ENCODE measurements at regions not wholly inside any gene's neighbourhood (a gene's known extent, or its start where the extent isn't known, plus 50 kb on each side); places are given as distances from the start of the nearest gene placed in this dataset.
A peak's percentile ranks its signal among the peaks of the same experiment; 100 is the strongest.

DNA sequence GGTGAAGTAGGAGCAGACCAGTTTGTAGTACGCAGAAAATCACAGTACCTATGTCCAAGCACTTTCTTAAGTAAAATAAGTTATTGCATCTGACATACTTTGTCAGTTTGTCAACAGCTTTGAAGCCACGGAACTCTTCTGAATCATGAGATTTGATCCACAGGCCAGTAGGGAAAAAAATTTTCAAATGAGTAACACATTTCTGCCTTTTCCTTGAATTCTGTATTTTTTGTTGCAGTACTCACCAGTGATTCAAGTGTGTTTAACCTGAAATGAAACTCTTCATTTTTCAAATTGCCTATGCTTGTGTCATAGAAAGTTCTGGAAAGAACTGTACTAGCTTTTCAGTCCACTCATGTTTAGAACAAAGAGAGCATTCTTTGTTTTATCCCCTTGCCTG lies 337.7 kb downstream of the GATA3 start:
- ATAC-seq (ENCODE audit: low read depth) (peak; percentile 46), DNase-seq (peak; percentile 44)
- H3K4me1 ChIP-seq (ENCODE audit: control insufficient read depth, insufficient read depth, low read length), result no peaks in the 10 kb centered on the region
- dilution Hi-C loops (cut with HindIII; ENCODE audit: low sequenced_read_pairs, unreplicated experiment) (no loop called here), in situ Hi-C loops (cut with MboI; ENCODE audit: low sequenced_read_pairs) (no loop called here), intact Hi-C loops (cut with micrococcal nuclease) (no loop called here)
- no peak overlapping the region for H4K91ac ChIP-seq (ENCODE audit: insufficient read depth, low read depth, low read length)
- no peak overlapping the region for H3K4me2 ChIP-seq (ENCODE audit: low read depth, low read length)
- H3K56ac ChIP-seq (ENCODE audit: extremely low read depth, insufficient read depth, low read length), result no peak overlapping the region
- H4K8ac ChIP-seq (ENCODE audit: low read depth in 2 of 2, low read length in 2 of 2), result no peak overlapping the region
- WGBS, 2 experiments (ENCODE audit: extremely low coverage in 2 of 2, insufficient read length in 1 of 2), result no CpG with 5 or more reads among the region's 2 CpGs
- H3K36me3 ChIP-seq (ENCODE audit: control insufficient read depth, insufficient read depth, low read length), result no peaks in the 10 kb centered on the region
- ChIA-PET POLR2A (ENCODE audit: unreplicated experiment) (no interaction called here), CTCF (interaction anchor here (0.6 kb wide), 1 partner anchor 23 kb away, joined by 3 read pairs; no protein-coding TSS in a partner anchor)
- H3K27me3 ChIP-seq (ENCODE audit: control insufficient read depth, insufficient read depth, low read length), result no peaks in the 10 kb centered on the region
- no peak overlapping the region for H3K23ac ChIP-seq (ENCODE audit: low read depth, low read length)
- H3K4me3 ChIP-seq (ENCODE audit: insufficient read depth, low read depth, low read length), result no peak overlapping the region
- no peak overlapping the region for H4K5ac ChIP-seq (ENCODE audit: low read depth, low read length)
- no peak overlapping the region for H2BK120ac ChIP-seq (ENCODE audit: low read depth, low read length)
- no peaks in the 10 kb centered on the region for H3K79me1 ChIP-seq (ENCODE audit: low read depth in 1 of 2, low read length in 2 of 2)
- no peak overlapping the region for H2BK20ac ChIP-seq (ENCODE audit: low read depth, low read length)
- H4K20me1 ChIP-seq (ENCODE audit: insufficient read depth, low read length), result no peaks in the 10 kb centered on the region
- H3K18ac ChIP-seq (ENCODE audit: low read depth, low read length), result no peak overlapping the region
- no peak overlapping the region for H3K4ac ChIP-seq (ENCODE audit: low read depth, low read length)
- TF ChIP-seq, protein P1, sequence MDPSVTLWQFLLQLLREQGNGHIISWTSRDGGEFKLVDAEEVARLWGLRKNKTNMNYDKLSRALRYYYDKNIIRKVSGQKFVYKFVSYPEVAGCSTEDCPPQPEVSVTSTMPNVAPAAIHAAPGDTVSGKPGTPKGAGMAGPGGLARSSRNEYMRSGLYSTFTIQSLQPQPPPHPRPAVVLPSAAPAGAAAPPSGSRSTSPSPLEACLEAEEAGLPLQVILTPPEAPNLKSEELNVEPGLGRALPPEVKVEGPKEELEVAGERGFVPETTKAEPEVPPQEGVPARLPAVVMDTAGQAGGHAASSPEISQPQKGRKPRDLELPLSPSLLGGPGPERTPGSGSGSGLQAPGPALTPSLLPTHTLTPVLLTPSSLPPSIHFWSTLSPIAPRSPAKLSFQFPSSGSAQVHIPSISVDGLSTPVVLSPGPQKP (IDR thresholded peaks at IDR 0.05; ENCODE audit: borderline replicate concordance, low read depth, low read length), result no peak
- TF ChIP-seq MAZ (IDR thresholded peaks at IDR 0.05; ENCODE audit: borderline replicate concordance, low read depth, low read length), result no peak
- no peak for TF ChIP-seq MAFK (IDR thresholded peaks at IDR 0.05; ENCODE audit: low read depth, low read length)
- TF ChIP-seq RAD21 (IDR thresholded peaks at IDR 0.05; ENCODE audit: low read length), result no peak
- no peak for TF ChIP-seq BHLHE40 (IDR thresholded peaks at IDR 0.05; ENCODE audit: low read depth, low read length)
- TF ChIP-seq FOS (IDR thresholded peaks at IDR 0.05; ENCODE audit: low read depth, low read length), result no peak
- TF ChIP-seq, protein P2, sequence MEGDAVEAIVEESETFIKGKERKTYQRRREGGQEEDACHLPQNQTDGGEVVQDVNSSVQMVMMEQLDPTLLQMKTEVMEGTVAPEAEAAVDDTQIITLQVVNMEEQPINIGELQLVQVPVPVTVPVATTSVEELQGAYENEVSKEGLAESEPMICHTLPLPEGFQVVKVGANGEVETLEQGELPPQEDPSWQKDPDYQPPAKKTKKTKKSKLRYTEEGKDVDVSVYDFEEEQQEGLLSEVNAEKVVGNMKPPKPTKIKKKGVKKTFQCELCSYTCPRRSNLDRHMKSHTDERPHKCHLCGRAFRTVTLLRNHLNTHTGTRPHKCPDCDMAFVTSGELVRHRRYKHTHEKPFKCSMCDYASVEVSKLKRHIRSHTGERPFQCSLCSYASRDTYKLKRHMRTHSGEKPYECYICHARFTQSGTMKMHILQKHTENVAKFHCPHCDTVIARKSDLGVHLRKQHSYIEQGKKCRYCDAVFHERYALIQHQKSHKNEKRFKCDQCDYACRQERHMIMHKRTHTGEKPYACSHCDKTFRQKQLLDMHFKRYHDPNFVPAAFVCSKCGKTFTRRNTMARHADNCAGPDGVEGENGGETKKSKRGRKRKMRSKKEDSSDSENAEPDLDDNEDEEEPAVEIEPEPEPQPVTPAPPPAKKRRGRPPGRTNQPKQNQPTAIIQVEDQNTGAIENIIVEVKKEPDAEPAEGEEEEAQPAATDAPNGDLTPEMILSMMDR (conservative IDR thresholded peaks at IDR 0.05; ENCODE audit: low read depth, low read length), result no peak
- no peak for TF ChIP-seq SMC3 (IDR thresholded peaks at IDR 0.05; ENCODE audit: low read depth, low read length)
- TF ChIP-seq MXI1 (IDR thresholded peaks at IDR 0.05; ENCODE audit: borderline replicate concordance, low read depth, low read length), result no peak
- TF ChIP-seq, protein P3, sequence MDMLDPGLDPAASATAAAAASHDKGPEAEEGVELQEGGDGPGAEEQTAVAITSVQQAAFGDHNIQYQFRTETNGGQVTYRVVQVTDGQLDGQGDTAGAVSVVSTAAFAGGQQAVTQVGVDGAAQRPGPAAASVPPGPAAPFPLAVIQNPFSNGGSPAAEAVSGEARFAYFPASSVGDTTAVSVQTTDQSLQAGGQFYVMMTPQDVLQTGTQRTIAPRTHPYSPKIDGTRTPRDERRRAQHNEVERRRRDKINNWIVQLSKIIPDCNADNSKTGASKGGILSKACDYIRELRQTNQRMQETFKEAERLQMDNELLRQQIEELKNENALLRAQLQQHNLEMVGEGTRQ (IDR thresholded peaks at IDR 0.05; ENCODE audit: low read depth, low read length), result no peak
- TF ChIP-seq POLR2A (IDR thresholded peaks at IDR 0.05; ENCODE audit: low read depth, low read length), result no peak
- no TSS peak for BruUV-seq (replicated peaks)
- H2BK15ac ChIP-seq (ENCODE audit: low read depth, low read length), result no peak overlapping the region
- no peak overlapping the region for H3K14ac ChIP-seq (replicated peaks; ENCODE audit: low read depth, low read length)
- H2AK9ac ChIP-seq (replicated peaks; ENCODE audit: low read depth, low read length, poor library complexity), result no peak overlapping the region
- no peak overlapping the region for H2AFZ ChIP-seq (replicated peaks; ENCODE audit: low read length, poor library complexity)
- no peak overlapping the region for H3K9ac ChIP-seq (ENCODE audit: low read depth, low read length)
- H2AK5ac ChIP-seq (ENCODE audit: low read depth, low read length), result no peak overlapping the region
- H2BK5ac ChIP-seq (ENCODE audit: low read depth, low read length, poor library complexity, severe bottlenecking), result no peak overlapping the region
- H3K9me3 ChIP-seq (ENCODE audit: control insufficient read depth, insufficient read depth, low read length), result peaks cover 16% of the 10 kb centered on the region
- no peaks in the 10 kb centered on the region for H3K9me1 ChIP-seq (ENCODE audit: insufficient read depth, low read length)
- no peak overlapping the region for H3K27ac ChIP-seq (ENCODE audit: insufficient read depth, low read length)

All from IMR-90 (cell line).